Activated CD4-positive, alpha-beta T cell treated with anti-CD3 and anti-CD28 coated beads, Interleukin-2, Interleukin-4, amounts not matched to agents 100 ng/mL and 50 ng/mL, durations not matched to agents 16 hours and 8 hours (primary cell): ENCODE measurements at regions not wholly inside any gene's neighbourhood (a gene's known extent, or its start where the extent isn't known, plus 50 kb on each side); places are given as distances from the start of the nearest gene placed in this dataset.
A peak's percentile ranks its signal among the peaks of the same experiment; 100 is the strongest.

Source experiments
- DNase-seq: peaks from one replicate; pipeline ENCODE4 v3.0.0-alpha.2; 2020; ENCODE audit warnings: low spot score

- no peak for DNase-seq
Observed at GRCh38 chr7:131109011-131109758, 218.5 kb upstream of the MKLN1 start.

GRCh38 chr7:131109759-131110296 is 217.8 kb upstream of the MKLN1 start:
- DNase-seq, result peak; percentile 80

GRCh38 chr7:131110297-131111080 is 217.2 kb upstream of the MKLN1 start:
- DNase-seq, result no peak

GRCh38 chr7:131111081-131111576 is 216.5 kb upstream of the MKLN1 start:
- DNase-seq, result peak; percentile 46

- DNase-seq, result no peak
Observed at GRCh38 chr7:131111792-131112191, 215.9 kb upstream of the MKLN1 start.

GRCh38 chr7:131112431-131112830 is 215.2 kb upstream of the MKLN1 start:
- no peak for DNase-seq

GRCh38 chr7:131115340-131115739 is 212.3 kb upstream of the MKLN1 start:
- no peak for DNase-seq

- no peak for DNase-seq
Observed at GRCh38 chr7:131117439-131117838, 210.2 kb upstream of the MKLN1 start.

- DNase-seq, result no peak
Observed at GRCh38 chr7:131119381-131119780, 208.3 kb upstream of the MKLN1 start.

GRCh38 chr7:131122394-131122793 is 205.3 kb upstream of the MKLN1 start:
- DNase-seq, result no peak

GRCh38 chr7:131124001-131124629 is 203.6 kb upstream of the MKLN1 start:
- no peak for DNase-seq

- DNase-seq, result no peak
Observed at GRCh38 chr7:131124867-131125266, 202.8 kb upstream of the MKLN1 start.

- no peak for DNase-seq
Observed at GRCh38 chr7:131130324-131130723, 197.4 kb upstream of the MKLN1 start.

- no peak for DNase-seq
Observed at GRCh38 chr7:131131012-131131745, 196.5 kb upstream of the MKLN1 start.

- no peak for DNase-seq
Observed at GRCh38 chr7:131131746-131132431, 195.8 kb upstream of the MKLN1 start.

- no peak for DNase-seq
Observed at GRCh38 chr7:131139462-131139861, 188.2 kb upstream of the MKLN1 start.

- DNase-seq, result no peak
Observed at GRCh38 chr7:131141443-131141967, 186.2 kb upstream of the MKLN1 start.

GRCh38 chr7:131143869-131144268 is 183.8 kb upstream of the MKLN1 start:
- no peak for DNase-seq

GRCh38 chr7:131145026-131145425 is 182.7 kb upstream of the MKLN1 start:
- DNase-seq, result no peak

GRCh38 chr7:131145770-131146169 is 181.9 kb upstream of the MKLN1 start:
- no peak for DNase-seq

GRCh38 chr7:131147604-131148003 is 180.1 kb upstream of the MKLN1 start:
- no peak for DNase-seq
